GM19043 (cell line): ENCODE measurements at regions not wholly inside any gene's neighbourhood (a gene's known extent, or its start where the extent isn't known, plus 50 kb on each side); places are given as distances from the start of the nearest gene placed in this dataset.

Experiments
- ATAC-seq: cut with Tn5 transposase; IDR thresholded peaks from one replicate; pipeline ENCODE4 v1.9.1; 2021; ENCODE audit warnings: low read depth; ENCODE audit not compliant: unreplicated experiment

- no peak for ATAC-seq
These were observed 174.4 kb upstream of the RPS6KA3 start for GRCh38 chrX:20441123-20441522.

GRCh38 chrX:20438871-20439526 lies 172.3 kb upstream of the RPS6KA3 start:
- ATAC-seq = no peak

GRCh38 chrX:20437683-20438082 lies 171.0 kb upstream of the RPS6KA3 start:
- no peak for ATAC-seq

- no peak for ATAC-seq
These were observed 169.2 kb upstream of the RPS6KA3 start for GRCh38 chrX:20435913-20436312.

DNA sequence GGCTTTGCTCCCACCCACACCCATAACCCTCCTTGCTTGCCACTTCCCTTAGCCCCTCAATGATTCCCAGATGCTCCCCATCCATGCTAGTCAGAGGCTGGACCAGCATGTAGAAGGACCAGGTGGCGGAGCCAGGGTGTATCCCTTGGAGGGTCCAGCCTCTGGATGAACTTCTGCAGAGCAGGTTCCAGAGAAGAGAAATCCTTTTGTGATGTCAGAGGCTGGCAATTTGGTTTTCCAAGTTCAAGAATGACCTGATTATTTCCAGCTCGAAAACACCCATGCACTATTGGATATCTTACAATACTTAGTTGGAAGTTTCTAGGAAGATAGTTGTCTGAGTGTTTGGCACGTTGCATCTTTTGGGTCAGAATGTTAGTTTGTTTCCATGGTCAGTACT lies 168.3 kb upstream of the RPS6KA3 start:
- ATAC-seq = no peak

- no peak for ATAC-seq
These were observed 166.7 kb upstream of the RPS6KA3 start for GRCh38 chrX:20433388-20433775.

GRCh38 chrX:20432746-20433387 lies 166.2 kb upstream of the RPS6KA3 start:
- peak; percentile 48 for ATAC-seq

DNA sequence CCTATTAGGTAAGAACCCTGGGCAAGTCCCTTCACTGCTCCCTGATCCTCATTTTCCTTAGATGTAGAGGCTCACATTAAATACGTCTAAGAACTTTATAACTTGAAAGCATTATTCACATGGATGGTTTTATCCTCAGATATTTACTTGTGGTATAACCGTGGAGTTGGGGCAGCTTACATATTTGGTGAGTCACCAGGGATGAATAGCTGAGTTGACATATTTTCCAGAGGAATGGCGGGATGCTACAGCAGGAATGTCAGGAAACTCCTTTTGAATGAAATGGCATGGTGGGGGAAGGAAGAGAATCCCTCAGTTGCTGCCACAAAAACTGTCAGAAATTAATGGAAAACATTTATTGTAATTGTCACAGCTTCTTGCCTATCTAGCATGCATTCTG lies 165.3 kb upstream of the RPS6KA3 start:
- no peak for ATAC-seq

DNA sequence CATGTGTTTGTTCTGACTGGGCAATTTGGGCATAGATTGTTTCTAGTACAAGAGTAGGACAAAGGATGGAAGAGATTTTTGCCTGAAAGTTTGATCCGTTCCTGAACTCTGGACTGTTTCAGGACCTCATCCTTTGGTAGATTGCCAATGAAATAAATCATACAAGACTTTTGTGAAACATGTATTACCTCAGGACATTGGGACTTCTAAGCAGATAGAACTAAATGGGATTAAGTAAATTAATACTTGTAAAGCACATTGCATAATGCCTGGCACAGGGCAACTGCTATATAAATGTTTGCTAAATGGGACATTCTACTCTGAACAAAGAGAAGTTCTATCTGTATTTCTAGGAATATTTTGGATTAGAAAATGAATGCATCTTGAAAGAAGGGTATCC lies 164.8 kb upstream of the RPS6KA3 start:
- no peak for ATAC-seq

DNA sequence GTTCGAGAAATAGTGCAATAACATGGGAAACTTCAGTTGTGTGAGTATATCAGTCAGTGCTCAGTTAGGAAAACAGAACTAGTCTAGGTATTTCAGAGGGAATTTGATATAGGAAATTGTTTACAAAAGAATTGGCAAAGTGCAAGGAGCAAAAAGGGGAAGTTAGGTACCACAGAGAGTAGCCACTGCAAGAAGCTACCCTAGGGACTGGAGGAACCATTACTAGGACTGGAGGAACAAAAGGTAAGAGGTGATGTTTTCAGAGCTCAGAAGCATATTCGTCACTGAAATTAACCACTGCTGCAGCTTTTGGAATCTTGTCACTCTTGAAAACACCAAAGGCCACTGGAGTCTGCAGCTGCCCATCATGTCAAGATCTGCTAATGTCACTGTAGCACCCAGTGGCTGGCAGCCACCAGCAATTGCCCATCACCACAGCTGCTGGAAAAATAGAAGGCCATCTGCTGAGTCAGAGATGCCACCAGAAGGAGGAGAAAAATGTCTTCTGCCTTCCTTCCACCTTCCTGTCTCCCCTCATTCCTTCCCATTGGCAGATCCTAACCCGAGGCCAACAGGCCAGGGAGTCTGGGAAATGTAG lies 160.6 kb upstream of the RPS6KA3 start:
- no peak for ATAC-seq

- ATAC-seq = no peak
These were observed 155.0 kb upstream of the RPS6KA3 start for GRCh38 chrX:20421697-20422096.

GRCh38 chrX:20421275-20421674 lies 154.6 kb upstream of the RPS6KA3 start:
- ATAC-seq = no peak

DNA sequence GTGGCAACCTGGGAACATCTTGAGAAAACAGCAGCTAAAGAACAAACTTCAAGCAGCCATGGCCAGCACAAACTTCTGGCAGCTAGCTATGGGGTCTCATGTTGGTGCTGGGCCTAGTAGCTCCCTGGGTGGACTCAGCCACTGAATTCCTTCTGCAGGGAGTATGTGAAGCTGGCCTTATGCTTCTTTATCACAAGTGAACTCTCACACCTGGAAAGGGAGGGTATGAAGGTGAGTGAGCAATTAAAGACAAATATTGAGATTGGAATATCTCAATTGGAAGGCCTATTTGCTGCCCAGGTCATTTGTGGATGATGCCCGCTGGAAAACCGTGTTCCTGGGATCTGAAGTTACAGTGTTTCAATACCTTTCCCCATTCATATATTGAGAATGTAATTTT lies 153.3 kb upstream of the RPS6KA3 start:
- ATAC-seq = no peak

DNA sequence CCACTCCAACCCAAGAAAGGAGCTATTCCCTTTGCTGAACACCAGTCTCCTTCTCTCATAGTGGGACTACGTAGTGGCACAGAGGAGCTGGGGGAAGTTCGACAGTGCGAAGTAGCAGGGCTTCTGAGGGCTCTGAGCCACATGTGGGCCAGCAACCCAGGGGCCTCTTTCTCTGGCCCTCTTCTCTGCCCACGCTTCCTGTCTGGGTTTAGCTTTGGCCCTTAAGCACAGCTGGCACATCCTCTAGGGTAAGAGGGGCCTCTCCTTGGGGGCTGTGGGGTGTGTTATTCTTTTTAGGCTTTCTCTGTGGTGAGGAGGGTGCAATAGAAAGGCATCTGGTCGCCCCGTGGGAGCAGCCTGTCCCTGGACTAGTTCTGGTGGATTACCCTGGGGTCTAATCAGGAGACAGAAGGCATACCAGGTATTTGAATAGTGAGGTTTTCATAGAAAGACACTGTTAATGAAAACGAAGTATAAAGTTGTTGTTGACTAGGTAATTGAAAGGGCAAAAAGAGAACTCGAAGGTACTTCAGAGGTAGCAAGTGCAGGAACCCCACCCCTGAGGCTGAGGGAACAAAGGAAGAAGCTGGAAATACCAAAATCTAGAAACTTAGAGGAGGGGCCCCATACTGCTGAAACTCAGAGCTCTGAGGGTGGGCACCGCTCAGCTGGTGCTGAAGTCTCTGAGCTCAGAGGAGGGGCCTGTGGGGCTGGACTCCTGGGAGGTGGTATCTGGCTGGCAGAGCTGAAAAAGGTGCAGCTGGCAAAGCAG lies 151.9 kb upstream of the RPS6KA3 start:
- ATAC-seq = peak; percentile 59

GRCh38 chrX:20414762-20415445 lies 148.2 kb upstream of the RPS6KA3 start:
- no peak for ATAC-seq

GRCh38 chrX:20414066-20414465 lies 147.4 kb upstream of the RPS6KA3 start:
- no peak for ATAC-seq

DNA sequence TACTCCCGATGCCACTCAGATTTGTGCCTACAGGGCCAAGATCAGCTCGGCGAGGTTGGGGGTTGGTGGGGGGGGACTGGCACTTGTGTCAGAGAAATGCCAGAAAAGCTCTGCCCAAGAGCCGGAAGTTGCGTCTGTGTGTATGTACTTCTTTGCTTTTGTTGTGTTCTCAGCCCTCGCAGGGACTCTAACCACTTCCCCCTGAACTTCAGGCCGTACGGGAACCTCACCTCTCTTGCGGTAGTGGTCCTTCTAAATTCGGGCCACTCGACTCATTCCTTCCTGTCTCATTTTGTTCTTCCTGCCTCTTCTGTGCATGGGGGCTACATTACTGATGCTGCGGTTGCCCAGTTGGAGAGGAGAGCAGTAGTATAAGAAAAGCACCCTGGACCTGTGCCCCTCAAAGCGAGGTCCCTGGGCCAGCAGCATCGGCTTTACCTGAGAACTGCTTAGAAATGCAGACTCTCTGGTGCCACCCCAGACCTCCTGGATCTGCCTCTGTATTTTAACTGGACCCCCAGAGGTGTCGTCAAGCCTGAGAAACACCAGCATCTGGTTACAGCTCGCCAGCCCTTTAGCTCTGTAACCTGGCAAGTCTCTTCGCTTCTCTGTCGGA lies 146.3 kb upstream of the RPS6KA3 start:
- ATAC-seq = peak; percentile 83

DNA sequence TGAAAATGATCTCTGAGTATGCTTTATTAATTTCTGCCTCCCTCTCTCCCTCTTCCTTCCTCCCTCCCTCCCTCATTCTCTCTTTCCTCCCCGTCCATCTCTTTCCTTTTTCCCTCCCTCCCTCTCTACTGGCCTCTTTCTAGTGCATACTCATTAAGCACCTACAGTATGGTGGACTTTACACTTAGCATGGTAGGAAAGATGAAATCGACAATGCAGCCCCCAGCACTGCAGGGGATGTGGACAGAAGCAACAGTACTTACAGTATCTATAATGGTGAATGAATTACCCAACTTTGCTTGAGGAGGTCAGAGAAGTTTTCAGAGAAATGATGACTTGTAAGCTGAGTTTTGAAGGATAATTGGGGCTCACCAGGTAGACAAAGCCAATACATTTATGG lies 143.8 kb upstream of the RPS6KA3 start:
- no peak for ATAC-seq

- no peak for ATAC-seq
These were observed 143.3 kb upstream of the RPS6KA3 start for GRCh38 chrX:20409991-20410390.

DNA sequence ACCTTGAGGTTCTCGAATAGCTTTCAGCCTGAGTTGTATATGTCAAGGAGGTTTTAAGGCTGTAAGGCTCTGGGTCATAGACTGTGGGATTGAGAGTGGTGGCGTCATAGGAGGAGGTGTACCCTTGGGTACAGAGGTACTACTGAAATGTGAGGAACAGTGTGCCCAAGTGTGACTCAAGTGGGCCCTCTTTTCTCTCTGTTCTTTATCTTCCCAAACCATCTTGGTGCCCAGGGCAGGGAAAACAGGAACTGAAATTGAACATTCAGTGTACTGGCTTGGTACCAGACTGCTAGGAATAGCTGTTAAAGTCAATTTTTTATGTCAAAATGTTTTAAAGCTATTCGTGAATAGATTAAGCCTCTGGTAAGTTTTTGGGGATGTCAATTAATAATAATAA lies 136.2 kb upstream of the RPS6KA3 start:
- no peak for ATAC-seq
